B cell (primary cell): ENCODE measurements at regions not wholly inside any gene's neighbourhood (a gene's known extent, or its start where the extent isn't known, plus 50 kb on each side); places are given as distances from the start of the nearest gene placed in this dataset.

Source experiments
- ATAC-seq: fragments of 200-7000 bp; cut with Tn5 transposase; one replicate; pipeline ENCODE4 v1.10.0; 2021; ENCODE audit warnings: low read depth, mild to moderate bottlenecking, moderate number of reproducible peaks, moderate library complexity
- CTCF ChIA-PET: fragments of 350-600 bp; sonication (Branson Sonifier 250); formaldehyde crosslinking; loops from one replicate; lab custom pipeline; 2021; ENCODE audit warnings: antibody characterized with exemption, inconsistent platforms; lab: Charles Lee
- POLR2A ChIA-PET: fragments of 350-600 bp; sonication (Branson Sonifier 250); formaldehyde crosslinking; loops from one replicate; lab custom pipeline; 2021; ENCODE audit warnings: antibody characterized with exemption; lab: Charles Lee
- DNase-seq: peaks from one replicate; pipeline ENCODE4 v3.0.0; 2013
- H2AFZ ChIP-seq: 2 replicates; pipeline ENCODE4 v1.6.1; 2012; ENCODE audit warnings: mild to moderate bottlenecking, low read depth, low read length; ENCODE audit not compliant: insufficient read depth, poor library complexity, severe bottlenecking
- H3K27ac ChIP-seq, 2 donors: 1 replicate in 1 of 2; 2 replicates in 1 of 2; pipeline ENCODE4 v1.5.1; 2012 to 2013; ENCODE audit warnings: low read length in 2 of 2, mild to moderate bottlenecking in 2 of 2, moderate library complexity in 1 of 2
- H3K27me3 ChIP-seq, 4 experiments: fragments of 200-600 bp in 1 of 4; sonication (generic) in 1 of 4; replicated peaks in 1 of 4; 1 replicate in 2 of 4; 2 replicates in 2 of 4; pipeline versions ENCODE4 v1.6.1 to v1.7.0; 2013 to 2016; ENCODE audit warnings: low read length in 3 of 4, mild to moderate bottlenecking in 2 of 4, mixed read lengths in 1 of 4, moderate library complexity in 1 of 4; ENCODE audit not compliant: insufficient read depth in 4 of 4, control insufficient read depth in 3 of 4; ENCODE audit errors: control extremely low read depth in 1 of 4
- H3K36me3 ChIP-seq, 2 experiments: replicated peaks in 1 of 2; 1 replicate in 1 of 2; 2 replicates in 1 of 2; pipeline versions ENCODE4 v1.6.1 to v1.7.1; 2013; ENCODE audit warnings: low read length in 1 of 2; ENCODE audit not compliant: insufficient read depth in 2 of 2, control insufficient read depth in 1 of 2; ENCODE audit errors: control extremely low read depth in 1 of 2, extremely low read depth in 1 of 2
- H3K4me1 ChIP-seq, 2 donors: fragments of 200-600 bp in 1 of 2; sonication (generic) in 1 of 2; 1 replicate in 1 of 2; 2 replicates in 1 of 2; pipeline versions ENCODE4 v1.5.1 to v1.6.1; 2013 to 2017; ENCODE audit warnings: low read length in 2 of 2; ENCODE audit not compliant: control insufficient read depth in 2 of 2, insufficient read depth in 2 of 2
- H3K4me2 ChIP-seq: replicated peaks from 2 replicates; pipeline ENCODE3; 2012; ENCODE audit warnings: mild to moderate bottlenecking, low read depth, low read length; ENCODE audit not compliant: poor library complexity, severe bottlenecking
- H3K4me3 ChIP-seq, 5 experiments: fragments of 200-600 bp in 1 of 5; sonication (generic) in 1 of 5; 1 replicate in 3 of 5; 2 replicates in 2 of 5; pipeline versions ENCODE4 v1.5.1 to v1.7.0; 2011 to 2016; ENCODE audit warnings: low read length in 4 of 5, mild to moderate bottlenecking in 4 of 5, low read depth in 2 of 5, control low read depth in 1 of 5, moderate library complexity in 1 of 5; ENCODE audit not compliant: insufficient read depth in 1 of 5; ENCODE audit errors: control extremely low read depth in 1 of 5, extremely low read depth in 1 of 5
- H3K79me2 ChIP-seq: fragments of 200-600 bp; sonication (generic); one replicate; pipeline ENCODE4 v1.6.0; 2016; ENCODE audit warnings: low read length; ENCODE audit not compliant: control insufficient read depth, insufficient read depth
- H3K9ac ChIP-seq: fragments of 200-600 bp; sonication (generic); 2 replicates; pipeline ENCODE4 v1.6.1; 2017; ENCODE audit warnings: mild to moderate bottlenecking, low read length, moderate library complexity
- H3K9me3 ChIP-seq, 3 donors: one replicate each; pipeline versions ENCODE4 v1.6.1 to v1.7.1; 2013; ENCODE audit warnings: low read length in 2 of 3; ENCODE audit not compliant: control insufficient read depth in 2 of 3, insufficient read depth in 1 of 3; ENCODE audit errors: control extremely low read depth in 1 of 3
- H4K20me1 ChIP-seq: 2 replicates; pipeline ENCODE4 v1.6.0; 2012; ENCODE audit warnings: mild to moderate bottlenecking, low read length; ENCODE audit not compliant: insufficient read depth, control insufficient read depth, poor library complexity, severe bottlenecking
- H3K27ac Mint-ChIP-seq: one replicate; pipeline ENCODE4 v1.8.0; 2021; ENCODE audit warnings: mixed read lengths
- H3K27me3 Mint-ChIP-seq: one replicate; pipeline ENCODE4 v1.8.0; 2021; ENCODE audit warnings: mixed read lengths
- H3K4me1 Mint-ChIP-seq: one replicate; pipeline ENCODE4 v1.8.0; 2021; ENCODE audit warnings: mixed read lengths
- H3K4me3 Mint-ChIP-seq: one replicate; pipeline ENCODE4 v1.8.0; 2021; ENCODE audit warnings: mixed read lengths
- H3K9me3 Mint-ChIP-seq: one replicate; pipeline ENCODE4 v1.8.0; 2022; ENCODE audit warnings: mixed read lengths; ENCODE audit not compliant: insufficient read depth
- EZH2 ChIP-seq: IDR thresholded peaks from 2 replicates; pipeline ENCODE4 v1.6.1; 2012; ENCODE audit warnings: borderline replicate concordance, low read depth, mild to moderate bottlenecking, moderate library complexity, low read length; ENCODE audit not compliant: insufficient read depth, poor library complexity, severe bottlenecking
- WGBS: methylation state at CpG from one replicate; pipeline ENCODE4 v1.1.5; 2013; ENCODE audit warnings: missing lambda C conversion rate; ENCODE audit not compliant: insufficient coverage; 5-methylcytosine and 5-hydroxymethylcytosine counted together
- intact Hi-C: fragments of 100-400 bp; cut with micrococcal nuclease; formaldehyde crosslinking; loops from one replicate; pipeline ENCODE4 v1.10.0; 2022
- TF ChIP-seq, protein P1 (sequence below): fragments of 200-600 bp; IDR thresholded peaks from one replicate; pipeline ENCODE4 v1.8.0; 2022; ENCODE audit warnings: antibody characterized with exemption, mild to moderate bottlenecking

DNA sequence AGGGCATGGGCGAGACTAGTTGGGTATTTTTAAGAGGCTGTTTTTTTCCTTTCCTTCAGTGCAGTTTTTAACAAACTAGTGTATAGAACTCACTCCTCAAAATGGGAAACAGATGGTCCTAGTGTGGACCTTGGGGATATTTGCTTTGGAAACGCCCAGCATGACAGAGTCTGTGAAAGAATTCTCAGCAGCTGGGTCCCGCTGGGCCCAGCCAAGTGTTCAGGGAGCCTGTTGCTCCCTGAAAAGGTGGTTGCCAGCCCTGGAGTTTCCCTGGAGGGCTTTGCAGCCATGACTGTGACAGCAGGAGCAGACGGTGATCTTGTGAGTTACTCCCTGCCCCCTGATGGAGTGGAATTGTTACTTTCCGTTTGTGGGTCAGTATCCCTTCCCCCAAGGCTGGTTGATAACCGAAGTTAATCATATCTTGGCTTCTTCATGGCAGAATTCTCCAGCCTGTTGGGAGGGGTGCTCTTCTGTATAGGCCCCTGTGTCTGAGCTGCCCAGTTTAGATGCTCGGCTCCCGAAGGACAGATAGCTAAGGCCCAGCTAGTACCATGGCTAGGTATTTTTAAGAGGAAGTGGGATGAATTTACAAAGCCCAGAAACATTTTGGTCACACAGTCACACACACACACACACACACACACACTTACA lies 278.6 kb upstream of the HABP2 start:
- Histone ChIP-seq H3K4me1 (peaks cover 9 to 13% of the 10 kb centered on the region in 2 donors), H3K4me2 (no peak overlapping the region), H2AFZ (no peak overlapping the region), H4K20me1 (no peaks in the 10 kb centered on the region), H3K9me3 (peaks cover 0 to 11% (median 7%) of the 10 kb centered on the region in 3 donors), H3K27ac (no peak overlapping the region), H3K36me3 (no peaks in the 10 kb centered on the region), H3K27me3 (no peaks in the 10 kb centered on the region), H3K79me2 (no peaks in the 10 kb centered on the region), H3K4me3 (no peak overlapping the region), H3K9ac (no peak overlapping the region)
- TF ChIP-seq, protein P1, sequence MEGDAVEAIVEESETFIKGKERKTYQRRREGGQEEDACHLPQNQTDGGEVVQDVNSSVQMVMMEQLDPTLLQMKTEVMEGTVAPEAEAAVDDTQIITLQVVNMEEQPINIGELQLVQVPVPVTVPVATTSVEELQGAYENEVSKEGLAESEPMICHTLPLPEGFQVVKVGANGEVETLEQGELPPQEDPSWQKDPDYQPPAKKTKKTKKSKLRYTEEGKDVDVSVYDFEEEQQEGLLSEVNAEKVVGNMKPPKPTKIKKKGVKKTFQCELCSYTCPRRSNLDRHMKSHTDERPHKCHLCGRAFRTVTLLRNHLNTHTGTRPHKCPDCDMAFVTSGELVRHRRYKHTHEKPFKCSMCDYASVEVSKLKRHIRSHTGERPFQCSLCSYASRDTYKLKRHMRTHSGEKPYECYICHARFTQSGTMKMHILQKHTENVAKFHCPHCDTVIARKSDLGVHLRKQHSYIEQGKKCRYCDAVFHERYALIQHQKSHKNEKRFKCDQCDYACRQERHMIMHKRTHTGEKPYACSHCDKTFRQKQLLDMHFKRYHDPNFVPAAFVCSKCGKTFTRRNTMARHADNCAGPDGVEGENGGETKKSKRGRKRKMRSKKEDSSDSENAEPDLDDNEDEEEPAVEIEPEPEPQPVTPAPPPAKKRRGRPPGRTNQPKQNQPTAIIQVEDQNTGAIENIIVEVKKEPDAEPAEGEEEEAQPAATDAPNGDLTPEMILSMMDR, result no peak
- no peak for TF ChIP-seq EZH2
- POLR2A ChIA-PET, result no interaction called here
- no peak for DNase-seq
- no peak overlapping the region for H3K27ac Mint-ChIP-seq
- CTCF ChIA-PET, result no interaction called here
- no peaks in the 10 kb centered on the region for H3K27me3 Mint-ChIP-seq
- H3K4me3 Mint-ChIP-seq, result no peak overlapping the region
- 65% methylated on average over 2 of the region's 8 CpGs for WGBS
- ATAC-seq, result no peak
- H3K9me3 Mint-ChIP-seq, result peaks cover 11% of the 10 kb centered on the region
- peaks cover 11% of the 10 kb centered on the region for H3K4me1 Mint-ChIP-seq
- intact Hi-C loops, result no loop called here

DNA sequence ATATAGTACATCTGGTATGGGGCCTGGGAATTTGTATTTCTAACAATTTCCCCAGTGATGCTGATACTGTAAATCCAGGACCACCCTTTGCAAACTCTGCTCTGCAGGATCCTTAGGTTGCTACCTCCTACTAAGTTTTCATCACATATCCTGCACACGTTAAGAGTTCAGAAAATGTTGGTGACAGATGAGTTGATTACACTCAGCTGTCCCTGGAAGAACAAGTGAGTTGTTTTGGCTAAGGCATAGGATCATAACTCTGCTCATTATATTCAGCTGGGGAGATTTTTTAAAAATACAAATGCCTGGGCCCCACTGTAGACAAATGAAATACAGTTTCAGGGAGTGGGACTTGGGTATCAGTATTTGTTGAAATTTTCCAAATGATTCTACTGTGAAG lies 274.6 kb upstream of the HABP2 start:
- POLR2A ChIA-PET, result no interaction called here

More for the DNA sequence above, 274.6 kb upstream of the HABP2 start:
- Histone ChIP-seq H3K27me3 (no peaks in the 10 kb centered on the region), H3K4me3 (no peak overlapping the region), H2AFZ (no peak overlapping the region), H3K36me3 (no peaks in the 10 kb centered on the region), H3K4me2 (no peak overlapping the region), H3K4me1 (peaks cover 2 to 5% of the 10 kb centered on the region in 2 donors), H3K9me3 (peaks cover 0 to 11% (median 7%) of the 10 kb centered on the region in 3 donors), H4K20me1 (no peaks in the 10 kb centered on the region), H3K9ac (no peak overlapping the region), H3K79me2 (no peaks in the 10 kb centered on the region), H3K27ac (no peak overlapping the region)
- intact Hi-C loops, result no loop called here
- Mint-ChIP-seq H3K9me3 (peaks cover 11% of the 10 kb centered on the region), H3K27ac (no peak overlapping the region), H3K27me3 (no peaks in the 10 kb centered on the region), H3K4me3 (no peak overlapping the region), H3K4me1 (peaks cover 5% of the 10 kb centered on the region)
- WGBS, result no CpG with 5 or more reads among the region's 1 CpG
- ATAC-seq (no peak), DNase-seq (no peak)
- CTCF ChIA-PET, result no interaction called here
- TF ChIP-seq, protein P1, result no peak
- no peak for TF ChIP-seq EZH2
